ENCODE measurements at regions not wholly inside any gene's neighbourhood (a gene's known extent, or its start where the extent isn't known, plus 50 kb on each side); places are given as distances from the start of the nearest gene placed in this dataset.

DNA sequence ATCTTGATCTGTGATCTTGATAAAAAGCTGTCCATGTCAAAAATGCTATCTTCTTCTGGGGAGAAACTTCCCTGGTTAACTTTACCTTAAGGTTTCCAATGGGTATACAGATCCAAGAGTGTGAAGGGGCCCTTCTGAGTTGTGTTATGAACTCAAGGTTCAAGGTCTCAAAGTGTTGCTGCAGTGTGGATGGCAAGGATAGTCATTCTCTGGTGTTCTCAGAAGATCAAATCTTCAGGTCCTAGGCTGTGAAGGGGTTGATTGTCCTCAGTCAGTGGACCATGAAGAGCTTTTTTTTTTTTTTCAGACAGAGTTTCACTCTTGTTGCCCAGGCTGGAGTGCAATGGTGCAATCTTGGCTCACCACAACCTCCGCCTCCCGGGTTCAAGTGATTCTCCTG lies 114.4 kb downstream of the SPTSSA start:
- TF ChIP-seq POLR2AphosphoS5 (IDR thresholded peaks at IDR 0.05; ENCODE audit: low read depth, low read length) = no peak
- TF ChIP-seq CEBPB (IDR thresholded peaks at IDR 0.05; ENCODE audit: low read depth) = no peak
- TF ChIP-seq POLR2A (IDR thresholded peaks at IDR 0.05; ENCODE audit: borderline replicate concordance, extremely low read depth, insufficient read depth, insufficient read length) = no peak
- TF ChIP-seq, protein P1, sequence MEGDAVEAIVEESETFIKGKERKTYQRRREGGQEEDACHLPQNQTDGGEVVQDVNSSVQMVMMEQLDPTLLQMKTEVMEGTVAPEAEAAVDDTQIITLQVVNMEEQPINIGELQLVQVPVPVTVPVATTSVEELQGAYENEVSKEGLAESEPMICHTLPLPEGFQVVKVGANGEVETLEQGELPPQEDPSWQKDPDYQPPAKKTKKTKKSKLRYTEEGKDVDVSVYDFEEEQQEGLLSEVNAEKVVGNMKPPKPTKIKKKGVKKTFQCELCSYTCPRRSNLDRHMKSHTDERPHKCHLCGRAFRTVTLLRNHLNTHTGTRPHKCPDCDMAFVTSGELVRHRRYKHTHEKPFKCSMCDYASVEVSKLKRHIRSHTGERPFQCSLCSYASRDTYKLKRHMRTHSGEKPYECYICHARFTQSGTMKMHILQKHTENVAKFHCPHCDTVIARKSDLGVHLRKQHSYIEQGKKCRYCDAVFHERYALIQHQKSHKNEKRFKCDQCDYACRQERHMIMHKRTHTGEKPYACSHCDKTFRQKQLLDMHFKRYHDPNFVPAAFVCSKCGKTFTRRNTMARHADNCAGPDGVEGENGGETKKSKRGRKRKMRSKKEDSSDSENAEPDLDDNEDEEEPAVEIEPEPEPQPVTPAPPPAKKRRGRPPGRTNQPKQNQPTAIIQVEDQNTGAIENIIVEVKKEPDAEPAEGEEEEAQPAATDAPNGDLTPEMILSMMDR (IDR thresholded peaks at IDR 0.05 in 2 of 3, conservative IDR thresholded peaks at IDR 0.05 in 1 of 3; ENCODE audit: borderline replicate concordance in 1 of 3, insufficient read depth in 1 of 3, low read depth in 2 of 3, low read length in 2 of 3) = no peak
- TF ChIP-seq, protein P2, sequence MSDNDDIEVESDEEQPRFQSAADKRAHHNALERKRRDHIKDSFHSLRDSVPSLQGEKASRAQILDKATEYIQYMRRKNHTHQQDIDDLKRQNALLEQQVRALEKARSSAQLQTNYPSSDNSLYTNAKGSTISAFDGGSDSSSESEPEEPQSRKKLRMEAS (IDR thresholded peaks at IDR 0.05) = no peak

All from HCT116 (cell line).